ENCODE measurements at regions not wholly inside any gene's neighbourhood (a gene's known extent, or its start where the extent isn't known, plus 50 kb on each side); places are given as distances from the start of the nearest gene placed in this dataset.
A peak's percentile ranks its signal among the peaks of the same experiment; 100 is the strongest.

- Histone ChIP-seq H3K4me2 (peak overlapping the region; percentile 84), H3K9ac (peak overlapping the region; percentile 84), H3K4me1 (peaks cover 90% of the 10 kb centered on the region), H3K4me3 (peak overlapping the region; percentile 31; the same call in 1 of the 2 replicates), H3K9me3 (peaks cover 33% of the 10 kb centered on the region), H4K20me1 (no peaks in the 10 kb centered on the region), H3K27me3 (no peaks in the 10 kb centered on the region), H3K27ac (peak overlapping the region; percentile 99), H3K36me3 (peaks cover 15% of the 10 kb centered on the region)
- no peak for TF ChIP-seq Cebpa-rat (IDR thresholded peaks at IDR 0.05)
Measured at GRCh38 chr15:98151096-98151495, 190.6 kb downstream of the ARRDC4 start.

GRCh38 chr15:98152156-98152555 lies 191.7 kb downstream of the ARRDC4 start:
- peak overlapping the region; percentile 84 for H3K4me2 ChIP-seq
- no peaks in the 10 kb centered on the region for H4K20me1 ChIP-seq
- peak overlapping the region; percentile 39 for H3K4me3 ChIP-seq
- peaks cover 43% of the 10 kb centered on the region for H3K9me3 ChIP-seq
- H3K36me3 ChIP-seq: peaks cover 15% of the 10 kb centered on the region
- TF ChIP-seq Cebpa-rat (IDR thresholded peaks at IDR 0.05): no peak
- H3K4me1 ChIP-seq: peaks cover 90% of the 10 kb centered on the region
- H3K27me3 ChIP-seq: no peaks in the 10 kb centered on the region
- H3K9ac ChIP-seq: 0 out of 2 replicates have a peak overlapping the region, but pooled peaks have one; percentile 23
- H3K27ac ChIP-seq: peak overlapping the region; percentile 99

GRCh38 chr15:98154863-98155262 lies 194.4 kb downstream of the ARRDC4 start:
- Histone ChIP-seq H3K27ac (peak overlapping the region; percentile 99), H3K36me3 (peaks cover 15% of the 10 kb centered on the region), H3K4me3 (no peak overlapping the region), H3K4me2 (peak overlapping the region; percentile 52), H4K20me1 (no peaks in the 10 kb centered on the region), H3K9me3 (peaks cover 43% of the 10 kb centered on the region), H3K27me3 (no peaks in the 10 kb centered on the region), H3K9ac (peak overlapping the region; percentile 34; the same call in 1 of the 2 replicates), H3K4me1 (peaks cover 90% of the 10 kb centered on the region)
- no peak for TF ChIP-seq Cebpa-rat (IDR thresholded peaks at IDR 0.05)

GRCh38 chr15:98155356-98155755 lies 194.9 kb downstream of the ARRDC4 start:
- Histone ChIP-seq H3K4me1 (peaks cover 92% of the 10 kb centered on the region), H3K36me3 (peaks cover 15% of the 10 kb centered on the region), H3K27ac (peak overlapping the region; percentile 99), H3K9ac (peak overlapping the region; percentile 34; the same call in 1 of the 2 replicates), H3K27me3 (no peaks in the 10 kb centered on the region), H3K4me3 (no peak overlapping the region), H4K20me1 (no peaks in the 10 kb centered on the region), H3K9me3 (peaks cover 43% of the 10 kb centered on the region), H3K4me2 (peak overlapping the region; percentile 52)
- TF ChIP-seq Cebpa-rat (IDR thresholded peaks at IDR 0.05): no peak

GRCh38 chr15:98160236-98160635 lies 199.7 kb downstream of the ARRDC4 start:
- H3K9ac ChIP-seq: peak overlapping the region; percentile 73
- no peaks in the 10 kb centered on the region for H3K27me3 ChIP-seq
- TF ChIP-seq Cebpa-rat (IDR thresholded peaks at IDR 0.05): no peak
- peak overlapping the region; percentile 89 for H3K4me2 ChIP-seq
- no peaks in the 10 kb centered on the region for H4K20me1 ChIP-seq
- H3K4me3 ChIP-seq: peak overlapping the region; percentile 53
- no peaks in the 10 kb centered on the region; the same call in 1 of the 2 replicates for H3K36me3 ChIP-seq
- H3K27ac ChIP-seq: peak overlapping the region; percentile 99
- H3K9me3 ChIP-seq: peaks cover 30% of the 10 kb centered on the region
- peaks cover 99% of the 10 kb centered on the region for H3K4me1 ChIP-seq

GRCh38 chr15:98163319-98164045 lies 203.0 kb downstream of the ARRDC4 start:
- Histone ChIP-seq H3K4me3 (peak overlapping the region; percentile 47), H3K4me1 (peaks cover 99% of the 10 kb centered on the region), H3K4me2 (peak overlapping the region; percentile 85), H3K9me3 (peaks cover 24% of the 10 kb centered on the region), H3K9ac (peak overlapping the region; percentile 66), H3K27ac (peak overlapping the region; percentile 85), H3K36me3 (no peaks in the 10 kb centered on the region; the same call in 1 of the 2 replicates), H3K27me3 (no peaks in the 10 kb centered on the region), H4K20me1 (no peaks in the 10 kb centered on the region)
- no peak for TF ChIP-seq Cebpa-rat (IDR thresholded peaks at IDR 0.05)

GRCh38 chr15:98164571-98164970 lies 204.1 kb downstream of the ARRDC4 start:
- Histone ChIP-seq H3K27me3 (no peaks in the 10 kb centered on the region), H3K9ac (peak overlapping the region; percentile 66), H4K20me1 (no peaks in the 10 kb centered on the region), H3K4me1 (peaks cover 90% of the 10 kb centered on the region), H3K36me3 (no peaks in the 10 kb centered on the region; the same call in 1 of the 2 replicates), H3K9me3 (peaks cover 27% of the 10 kb centered on the region), H3K4me2 (peak overlapping the region; percentile 85), H3K4me3 (peak overlapping the region; percentile 47), H3K27ac (peak overlapping the region; percentile 85)
- no peak for TF ChIP-seq Cebpa-rat (IDR thresholded peaks at IDR 0.05)

- peak overlapping the region; percentile 85 for H3K27ac ChIP-seq
- H3K9me3 ChIP-seq: peaks cover 27% of the 10 kb centered on the region
- peak overlapping the region; percentile 47 for H3K4me3 ChIP-seq
- no peaks in the 10 kb centered on the region; the same call in 1 of the 2 replicates for H3K36me3 ChIP-seq
- H4K20me1 ChIP-seq: no peaks in the 10 kb centered on the region
- no peaks in the 10 kb centered on the region for H3K27me3 ChIP-seq
- H3K4me2 ChIP-seq: peak overlapping the region; percentile 85
- no peak for TF ChIP-seq Cebpa-rat (IDR thresholded peaks at IDR 0.05)
- peaks cover 86% of the 10 kb centered on the region for H3K4me1 ChIP-seq
- H3K9ac ChIP-seq: peak overlapping the region; percentile 66
Measured at GRCh38 chr15:98164986-98165385, 204.5 kb downstream of the ARRDC4 start.

GRCh38 chr15:98167722-98168268 lies 207.3 kb downstream of the ARRDC4 start:
- peaks cover 64% of the 10 kb centered on the region for H3K4me1 ChIP-seq
- no peaks in the 10 kb centered on the region for H3K36me3 ChIP-seq
- no peaks in the 10 kb centered on the region for H4K20me1 ChIP-seq
- H3K4me3 ChIP-seq: no peak overlapping the region
- no peaks in the 10 kb centered on the region for H3K27me3 ChIP-seq
- peak overlapping the region; percentile 5; the same call in 1 of the 2 replicates for H3K27ac ChIP-seq
- no peak for TF ChIP-seq Cebpa-rat (IDR thresholded peaks at IDR 0.05)
- H3K4me2 ChIP-seq: no peak overlapping the region
- H3K9me3 ChIP-seq: peaks cover 18% of the 10 kb centered on the region; the same call in 1 of the 2 replicates
- H3K9ac ChIP-seq: no peak overlapping the region

GRCh38 chr15:98169551-98169950 lies 209.0 kb downstream of the ARRDC4 start:
- Histone ChIP-seq H3K9me3 (peaks cover 13% of the 10 kb centered on the region; the same call in 1 of the 2 replicates), H3K9ac (no peak overlapping the region), H3K4me1 (peaks cover 64% of the 10 kb centered on the region), H3K4me3 (no peak overlapping the region), H3K4me2 (no peak overlapping the region), H4K20me1 (no peaks in the 10 kb centered on the region), H3K27ac (no peak overlapping the region), H3K36me3 (no peaks in the 10 kb centered on the region), H3K27me3 (no peaks in the 10 kb centered on the region)
- TF ChIP-seq Cebpa-rat (IDR thresholded peaks at IDR 0.05): no peak

All from BLaER1 (cell line).